ENCODE measurements at regions not wholly inside any gene's neighbourhood (a gene's known extent, or its start where the extent isn't known, plus 50 kb on each side); places are given as distances from the start of the nearest gene placed in this dataset.

- no peak for TF ChIP-seq CTCF (IDR thresholded peaks at IDR 0.05; ENCODE audit: insufficient read depth, low read depth, low read length)
- peak; percentile 50 for DNase-seq (ENCODE audit: low read depth)
- no peak overlapping the region for H3K4me3 ChIP-seq (ENCODE audit: low read depth, low read length)
Observed at GRCh38 chr4:181566490-181566889, 676.7 kb upstream of the TENM3 start.

- peak; percentile 50 for TF ChIP-seq CTCF (IDR thresholded peaks at IDR 0.05; ENCODE audit: insufficient read depth, low read depth, low read length)
Observed at GRCh38 chr4:181569553-181569952, 673.6 kb upstream of the TENM3 start.

GRCh38 chr4:181578911-181579310, 664.3 kb upstream of the TENM3 start:
- TF ChIP-seq CTCF (IDR thresholded peaks at IDR 0.05; ENCODE audit: insufficient read depth, low read depth, low read length), result no peak
- H3K4me3 ChIP-seq (ENCODE audit: low read depth, low read length), result no peak overlapping the region
- no peak for DNase-seq (ENCODE audit: low read depth)

More at GRCh38 chr4:181569553-181569952, 673.6 kb upstream of the TENM3 start:
- peak; percentile 30 for DNase-seq (ENCODE audit: low read depth)
- no peak overlapping the region for H3K4me3 ChIP-seq (ENCODE audit: low read depth, low read length)

- no peak for TF ChIP-seq CTCF (IDR thresholded peaks at IDR 0.05; ENCODE audit: insufficient read depth, low read depth, low read length)
- H3K4me3 ChIP-seq (ENCODE audit: low read depth, low read length), result no peak overlapping the region
- no peak for DNase-seq (ENCODE audit: low read depth)
Observed at GRCh38 chr4:181579486-181579885, 663.7 kb upstream of the TENM3 start.

- DNase-seq (ENCODE audit: low read depth), result no peak
- no peak for TF ChIP-seq CTCF (IDR thresholded peaks at IDR 0.05; ENCODE audit: insufficient read depth, low read depth, low read length)
- no peak overlapping the region for H3K4me3 ChIP-seq (ENCODE audit: low read depth, low read length)
Observed at GRCh38 chr4:181581983-181582382, 661.2 kb upstream of the TENM3 start.

GRCh38 chr4:181582595-181582994, 660.6 kb upstream of the TENM3 start:
- DNase-seq (ENCODE audit: low read depth), result no peak
- TF ChIP-seq CTCF (IDR thresholded peaks at IDR 0.05; ENCODE audit: insufficient read depth, low read depth, low read length), result no peak
- H3K4me3 ChIP-seq (ENCODE audit: low read depth, low read length), result no peak overlapping the region

GRCh38 chr4:181588733-181589302, 654.4 kb upstream of the TENM3 start:
- no peak for DNase-seq (ENCODE audit: low read depth)
- H3K4me3 ChIP-seq (ENCODE audit: low read depth, low read length), result no peak overlapping the region
- no peak for TF ChIP-seq CTCF (IDR thresholded peaks at IDR 0.05; ENCODE audit: insufficient read depth, low read depth, low read length)
